G401 (cell line): ENCODE measurements at regions not wholly inside any gene's neighbourhood (a gene's known extent, or its start where the extent isn't known, plus 50 kb on each side); places are given as distances from the start of the nearest gene placed in this dataset.
"Not testable (repeated sequence)": the region's sequence is repeated elsewhere in the genome, so short reads cannot be mapped to it uniquely, and the experiment has no call there.

ENCODE experiments used
- DNase-seq: peaks from one replicate; pipeline ENCODE4 v3.0.0-alpha.2; 2015; ENCODE audit warnings: low spot score
- in situ Hi-C: cut with HindIII; loops from 2 replicates; pipeline ENCODE4 v1.10.0; 2016; ENCODE audit warnings: low sequenced_read_pairs, mixed read lengths

DNA sequence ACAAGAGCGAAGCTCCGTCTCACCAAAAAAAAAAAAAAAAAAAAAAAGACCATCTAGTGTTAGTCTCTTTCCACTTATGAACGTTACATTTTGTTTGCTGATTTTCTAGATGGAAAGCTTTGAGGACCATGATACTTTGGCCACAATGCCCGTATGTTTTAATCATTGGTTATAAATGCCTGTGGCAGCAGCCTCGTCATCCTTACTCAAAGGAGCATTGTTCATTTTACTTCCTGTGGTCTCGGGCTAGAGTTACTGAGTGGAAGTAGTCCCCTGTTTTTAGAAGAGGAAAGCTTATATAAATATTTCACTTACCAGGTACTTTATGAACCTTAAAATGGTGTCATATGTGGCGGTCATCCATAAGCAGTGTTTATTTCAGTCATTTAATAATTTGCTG lies 359.9 kb downstream of the AEBP2 start:
- DNase-seq, result no peak
- in situ Hi-C loops, result no loop called here

DNA sequence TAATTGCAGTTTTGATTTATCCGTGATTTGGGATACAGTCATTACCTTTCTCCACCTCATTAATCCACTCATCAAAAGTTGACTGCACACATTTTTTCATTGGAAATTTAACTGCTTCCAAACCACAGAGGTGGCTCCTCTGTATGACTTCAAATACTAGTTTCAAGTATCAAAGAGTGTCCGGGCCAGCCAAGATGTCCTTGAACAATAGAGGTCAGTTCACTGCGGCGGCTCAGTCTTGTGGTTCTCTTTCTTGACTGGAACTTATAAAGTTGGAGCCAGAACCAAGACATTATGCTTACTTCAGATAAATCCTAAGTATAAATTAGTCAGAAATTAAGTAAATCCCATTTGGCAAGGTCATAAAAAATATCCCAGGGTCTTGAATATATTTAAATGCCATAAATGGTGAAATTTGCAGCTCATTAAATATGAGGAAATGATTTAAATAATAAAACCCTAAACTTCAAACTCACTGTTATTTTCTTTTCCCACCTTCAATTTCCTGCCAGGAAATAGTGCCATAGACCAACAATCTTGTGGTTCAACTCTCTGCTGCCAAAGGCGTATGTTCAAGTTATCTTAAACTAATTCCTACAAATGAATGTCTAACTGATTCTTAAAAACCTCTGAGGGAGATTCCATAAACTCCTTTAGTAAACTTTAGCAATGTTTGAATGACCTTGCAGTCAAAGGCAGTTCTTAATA lies 360.8 kb downstream of the AEBP2 start:
- in situ Hi-C loops, result no loop called here
- no peak for DNase-seq

DNA sequence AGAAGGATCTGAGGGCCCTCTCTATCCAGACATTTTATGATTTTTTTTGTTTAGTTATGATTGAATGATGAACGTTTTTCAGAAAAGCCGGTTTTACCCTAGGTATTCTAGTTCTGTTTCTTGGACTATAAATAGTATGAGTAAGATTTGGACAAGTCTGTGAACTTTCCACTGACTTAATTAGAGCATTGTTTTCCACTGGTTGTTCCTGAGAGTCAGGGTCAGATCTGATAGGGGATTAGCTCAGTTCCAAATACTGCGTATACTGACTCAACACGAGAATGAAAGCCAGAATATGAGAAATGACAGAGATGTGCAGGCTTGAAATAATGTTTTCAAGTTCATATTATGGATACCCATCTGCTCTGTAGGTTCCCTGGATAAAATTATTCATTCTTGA lies 361.6 kb downstream of the AEBP2 start:
- in situ Hi-C loops, result no loop called here
- no peak for DNase-seq

DNA sequence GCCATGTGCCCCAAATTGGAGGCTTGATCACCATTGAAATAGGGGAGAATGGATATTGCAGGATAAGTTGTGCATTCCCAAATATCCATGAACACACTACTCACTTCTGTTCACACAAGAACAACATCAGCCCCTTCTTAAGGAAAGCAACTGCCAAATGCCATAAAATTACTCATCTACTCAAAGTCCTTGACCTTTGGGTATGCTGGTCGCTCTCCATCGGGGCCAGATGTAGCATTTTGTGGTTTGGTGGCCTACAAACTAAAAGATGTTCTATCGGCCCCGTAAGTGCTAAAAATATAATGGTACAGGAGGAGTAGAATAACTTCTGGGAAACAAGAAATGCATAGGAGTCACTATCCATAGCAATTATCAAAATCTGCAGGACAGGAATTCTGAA lies 362.6 kb downstream of the AEBP2 start:
- in situ Hi-C loops, result no loop called here
- DNase-seq, result no peak

DNA sequence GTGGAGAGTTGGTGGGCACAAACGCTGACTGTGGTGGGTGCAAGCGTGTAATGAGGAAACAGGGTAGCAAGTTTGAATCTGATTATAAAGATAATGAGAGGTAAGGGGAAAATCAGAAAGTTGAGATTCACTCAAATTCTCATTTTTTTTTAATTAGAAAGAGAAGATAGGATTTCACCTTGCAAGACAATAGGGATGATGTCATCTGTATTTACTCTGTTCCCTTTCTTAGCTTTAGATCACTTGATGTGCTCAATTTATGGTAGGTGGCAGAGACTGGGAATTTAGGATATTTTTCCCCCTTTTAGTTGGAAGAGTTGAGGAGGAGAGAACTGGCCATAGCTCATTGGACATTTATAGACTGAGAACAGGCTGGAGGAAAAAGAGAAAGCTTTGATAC lies 363.6 kb downstream of the AEBP2 start:
- DNase-seq, result no peak
- in situ Hi-C loops, result no loop called here

DNA sequence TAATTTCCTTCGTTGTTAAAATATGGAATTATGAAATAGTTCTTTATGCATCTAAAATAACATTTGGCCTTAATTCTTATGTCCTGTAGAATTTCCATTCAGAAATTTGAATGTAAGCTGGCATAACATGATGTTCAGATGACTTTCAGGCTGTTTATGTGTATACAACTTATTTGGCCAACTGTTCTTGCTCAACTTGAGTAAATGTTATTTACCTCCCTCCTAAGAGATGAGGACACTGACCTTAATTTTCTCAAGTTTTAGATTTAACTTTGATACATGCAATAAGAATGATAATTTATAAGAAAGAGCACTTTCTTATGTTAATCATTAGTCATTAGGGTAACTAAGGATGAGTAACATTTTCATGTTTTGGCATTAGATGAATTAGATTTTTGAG lies 365.4 kb downstream of the AEBP2 start:
- in situ Hi-C loops, result no loop called here
- DNase-seq, result no peak

DNA sequence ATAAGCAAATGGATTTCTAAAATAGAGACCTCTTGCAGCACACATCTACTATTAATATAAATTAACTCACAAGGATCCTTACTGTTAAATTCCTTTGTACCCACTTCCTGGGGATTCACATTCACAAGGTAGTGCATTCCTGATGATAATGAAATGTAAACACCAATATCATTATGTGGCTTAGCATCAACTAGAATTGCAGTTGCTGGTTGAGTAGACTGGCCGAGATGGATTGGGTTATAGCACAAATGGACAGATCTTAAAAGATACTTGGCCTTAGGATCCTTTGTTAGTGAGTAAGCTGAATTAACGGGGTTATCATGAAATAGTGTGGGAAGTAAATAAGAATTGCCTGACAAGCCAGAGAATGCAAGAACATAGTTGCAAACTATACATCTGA lies 369.1 kb downstream of the AEBP2 start:
- no peak for DNase-seq
- in situ Hi-C loops, result no loop called here

DNA sequence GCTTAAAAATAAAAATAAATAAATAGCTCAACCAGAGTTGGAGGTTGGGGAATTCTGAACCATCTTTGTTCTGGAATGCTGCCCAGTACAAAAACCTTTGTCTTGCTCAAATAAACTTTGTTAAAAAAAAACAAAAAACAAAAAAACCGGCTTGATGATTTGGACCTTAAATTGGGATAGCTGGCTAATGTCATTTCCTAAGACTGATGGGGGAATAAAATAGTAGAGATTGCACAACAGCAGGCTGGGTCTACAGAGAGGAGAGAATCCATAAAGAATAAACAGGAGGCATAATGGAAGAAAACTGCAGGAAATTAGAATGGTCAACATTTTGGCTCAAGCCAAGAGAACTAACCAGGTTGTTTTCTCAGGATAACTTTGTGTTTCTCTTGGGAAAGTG lies 370.9 kb downstream of the AEBP2 start:
- DNase-seq, result no peak

DNA sequence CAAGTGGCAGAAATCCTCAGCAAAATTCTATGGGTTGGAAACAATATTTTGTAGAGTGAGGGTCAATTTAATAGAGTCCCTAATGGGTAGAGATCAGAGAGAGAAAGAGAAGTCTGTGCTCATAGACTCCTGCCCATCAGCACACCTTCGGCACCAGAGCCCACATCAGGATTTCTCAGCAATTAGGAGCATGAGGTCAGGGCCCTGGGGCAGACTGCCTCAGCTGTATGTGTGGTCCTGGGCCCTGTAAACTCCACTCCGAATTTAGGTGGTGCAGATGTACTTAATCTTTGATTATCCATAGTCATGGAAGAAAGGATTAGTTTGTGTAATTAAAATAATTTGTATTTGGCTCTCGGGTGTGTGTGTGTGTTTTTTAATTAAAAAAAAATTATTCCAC lies 372.6 kb downstream of the AEBP2 start:
- no peak for DNase-seq
- in situ Hi-C loops, result no loop called here

More for the DNA sequence above, 370.9 kb downstream of the AEBP2 start:
- in situ Hi-C loops, result no loop called here

DNA sequence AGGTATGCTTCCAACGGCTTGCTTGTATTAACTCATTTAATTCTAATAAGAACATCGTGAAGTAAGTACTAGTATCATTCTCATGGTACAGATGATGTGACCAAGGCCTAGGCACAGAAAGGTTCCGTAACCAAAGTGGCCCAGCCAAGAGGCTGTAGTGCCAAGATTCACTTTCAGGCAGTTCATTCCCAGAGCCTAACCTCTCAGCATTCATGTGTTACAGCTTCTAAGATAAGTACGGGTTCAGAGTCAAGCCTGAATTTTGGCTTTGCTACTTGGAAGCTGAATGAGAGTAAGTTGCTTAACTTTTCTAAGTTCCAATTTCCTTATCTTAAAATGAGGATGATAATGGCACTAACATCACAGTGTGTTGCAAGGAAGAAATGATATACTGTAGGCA lies 379.9 kb downstream of the AEBP2 start:
- DNase-seq, result no peak
- in situ Hi-C loops, result no loop called here

DNA sequence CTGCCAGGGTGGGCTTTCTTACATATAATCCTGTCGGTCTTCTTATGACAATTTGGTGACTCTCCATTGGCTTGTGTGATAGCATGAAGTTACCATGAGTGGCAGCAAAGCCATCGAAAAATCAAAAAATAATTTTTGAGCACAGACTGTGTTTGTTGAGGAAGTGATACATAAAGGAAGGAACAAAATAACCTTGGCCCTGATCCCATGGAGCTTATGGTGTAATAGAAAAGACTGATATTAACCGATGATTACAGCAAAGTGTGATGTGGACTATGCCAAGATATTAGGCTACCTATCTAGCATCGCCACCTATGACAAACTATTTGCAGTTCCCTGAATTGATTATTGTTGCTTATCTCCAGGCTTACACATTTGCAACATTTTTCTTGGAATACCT lies 383.2 kb downstream of the AEBP2 start:
- DNase-seq, result no peak
- in situ Hi-C loops, result no loop called here

DNA sequence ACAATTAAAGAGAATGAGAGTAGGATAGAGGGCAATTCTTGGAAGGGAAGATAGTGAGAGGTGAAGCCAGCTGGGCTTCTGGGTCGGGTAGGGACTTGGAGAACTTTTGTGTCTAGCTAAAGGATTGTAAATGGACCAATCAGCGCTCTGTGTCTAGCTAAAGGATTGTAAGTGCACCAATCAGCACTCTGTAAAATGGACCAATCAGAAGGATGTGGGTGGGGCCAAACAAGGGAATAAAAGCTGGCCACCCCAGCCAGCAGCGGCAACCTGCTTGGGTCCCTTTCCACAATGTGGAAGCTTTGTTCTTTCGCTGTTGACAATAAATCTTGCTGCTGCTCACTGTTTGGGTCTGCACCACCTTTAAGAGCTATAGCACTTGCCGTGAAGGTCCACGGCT lies 384.0 kb downstream of the AEBP2 start:
- DNase-seq, in situ Hi-C loops: not testable (repeated sequence)

DNA sequence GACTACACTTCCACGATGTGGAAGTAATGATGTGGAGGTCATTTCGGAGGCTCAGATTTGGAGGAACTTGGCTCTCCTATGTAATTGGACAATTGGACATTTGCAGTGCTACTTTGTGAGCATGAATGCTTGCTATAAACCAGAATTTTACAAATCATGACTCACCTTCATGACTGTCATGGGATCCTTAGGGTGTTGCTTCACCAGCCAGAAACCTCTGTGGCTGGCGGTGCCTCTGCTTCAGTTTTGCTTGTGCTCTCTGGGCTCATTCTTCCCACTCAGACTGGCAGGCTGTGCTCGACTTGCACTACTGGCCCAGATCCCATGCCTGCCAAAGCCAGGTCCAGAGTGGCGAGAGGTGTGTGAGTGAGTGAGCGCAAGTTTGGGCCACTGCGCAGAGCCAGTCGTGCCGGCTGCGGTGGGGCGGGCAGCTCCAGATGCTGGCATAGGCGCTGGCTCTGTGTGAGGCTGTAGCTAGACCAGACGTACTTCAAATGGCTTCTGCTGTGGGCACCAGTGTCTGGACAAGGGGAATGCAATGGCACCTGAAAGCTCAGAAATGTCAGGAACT lies 387.8 kb downstream of the AEBP2 start:
- in situ Hi-C loops, result no loop called here
- no peak for DNase-seq

DNA sequence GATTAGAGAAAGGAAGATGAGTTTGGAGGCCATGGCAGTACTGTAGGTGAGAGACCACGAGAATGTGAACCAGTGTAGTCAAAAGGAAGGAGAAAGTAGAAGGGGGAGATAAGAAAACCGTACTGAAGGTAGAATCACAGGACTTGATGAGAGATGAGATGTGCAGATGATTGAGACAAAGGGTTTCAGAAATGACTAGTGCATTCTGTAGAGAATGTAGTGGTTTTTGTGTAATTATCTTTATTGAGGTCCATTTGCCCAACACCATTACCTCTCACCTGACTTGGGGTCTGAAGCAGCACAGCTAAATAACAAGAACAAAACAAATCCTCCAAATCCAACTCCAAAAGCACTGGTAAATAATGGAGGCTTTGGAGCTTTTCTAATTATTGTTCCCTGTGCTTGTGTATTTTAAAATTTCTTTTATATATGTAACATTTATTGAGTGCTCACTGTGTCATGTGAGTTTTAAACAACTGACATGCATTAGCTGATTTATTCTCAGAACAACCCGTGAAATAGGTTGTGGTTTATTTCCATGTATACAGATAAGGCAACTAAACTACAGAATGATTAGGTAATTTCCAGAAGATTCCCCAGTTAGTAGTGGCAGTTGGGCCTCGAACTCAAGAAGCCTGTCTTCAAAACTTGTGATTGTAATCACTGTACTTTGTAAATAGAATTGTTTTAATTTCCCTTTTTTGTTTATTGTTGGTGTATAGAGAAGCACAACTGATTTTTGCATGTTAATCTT lies 390.0 kb downstream of the AEBP2 start:
- no peak for DNase-seq
- in situ Hi-C loops, result no loop called here

DNA sequence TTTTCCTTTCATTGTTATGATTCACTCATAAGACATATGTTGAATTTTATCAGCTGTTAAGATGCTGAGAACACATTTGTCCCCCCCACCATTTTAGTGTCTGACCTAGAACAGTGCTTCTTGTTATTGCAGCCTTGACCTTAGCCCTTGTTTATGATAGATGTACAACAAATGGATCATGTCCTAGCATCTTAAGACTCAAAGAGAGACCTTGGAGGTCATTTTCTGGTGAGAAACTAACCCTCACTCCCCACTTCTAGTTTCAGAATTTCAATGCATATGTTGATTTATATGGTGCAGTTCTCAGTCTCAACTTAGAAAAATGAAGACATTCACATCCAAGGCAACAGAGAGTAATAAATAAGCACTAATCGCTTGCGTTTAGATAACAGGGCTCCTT lies 391.2 kb downstream of the AEBP2 start:
- in situ Hi-C loops, result no loop called here
- no peak for DNase-seq

DNA sequence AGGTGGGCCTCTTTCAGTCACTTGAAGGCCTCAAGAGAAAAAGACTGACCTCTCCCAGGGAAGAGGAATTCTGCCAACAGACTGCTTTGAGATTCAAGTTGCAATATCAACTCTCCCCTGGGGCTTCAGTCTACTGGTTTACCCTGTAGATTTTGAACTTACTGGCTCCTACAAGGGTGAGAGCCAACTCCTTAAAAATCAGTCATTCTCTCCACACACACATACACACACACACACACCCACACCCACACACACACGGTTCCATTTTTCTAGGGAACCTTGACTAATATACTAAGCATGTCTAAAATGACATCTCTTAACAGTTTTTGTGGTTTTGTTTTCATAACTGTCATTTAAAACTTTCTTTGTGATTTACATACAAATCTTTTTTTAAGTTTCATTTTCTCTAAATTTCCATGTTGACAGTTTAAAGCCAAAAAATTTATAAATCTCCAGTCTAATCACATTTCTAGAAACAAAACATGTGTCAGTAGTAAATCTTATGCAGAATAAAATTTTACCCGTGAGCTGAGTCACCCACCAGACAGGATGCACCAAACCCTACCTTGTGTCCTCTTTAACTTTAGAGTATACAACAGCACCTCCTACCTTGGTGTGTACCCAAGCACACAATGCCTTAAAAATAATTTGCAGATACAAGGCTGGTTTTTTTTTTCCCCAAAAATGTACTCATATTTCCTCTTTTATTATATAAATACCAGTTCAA lies 394.6 kb downstream of the AEBP2 start:
- DNase-seq, result no peak
- in situ Hi-C loops, result no loop called here

DNA sequence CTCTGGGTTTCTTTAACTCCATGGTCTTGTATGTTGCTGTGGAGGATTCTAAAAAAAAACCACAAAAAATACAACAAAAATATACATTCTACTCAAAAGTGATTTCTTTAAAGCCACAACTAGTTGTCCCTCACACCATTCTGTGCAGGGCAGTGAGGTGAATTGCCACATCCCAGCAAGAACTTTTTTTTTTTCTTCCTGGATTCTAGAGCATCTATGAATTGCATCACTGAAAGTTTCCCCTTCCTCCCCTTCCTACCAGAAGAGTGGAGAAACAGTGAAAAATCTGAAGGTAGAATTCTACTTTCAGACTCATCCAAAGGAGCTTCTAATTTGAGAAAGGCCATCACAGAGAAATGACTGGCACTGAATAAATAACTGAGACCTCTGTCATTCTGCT lies 395.3 kb downstream of the AEBP2 start:
- in situ Hi-C loops, result no loop called here
- no peak for DNase-seq

DNA sequence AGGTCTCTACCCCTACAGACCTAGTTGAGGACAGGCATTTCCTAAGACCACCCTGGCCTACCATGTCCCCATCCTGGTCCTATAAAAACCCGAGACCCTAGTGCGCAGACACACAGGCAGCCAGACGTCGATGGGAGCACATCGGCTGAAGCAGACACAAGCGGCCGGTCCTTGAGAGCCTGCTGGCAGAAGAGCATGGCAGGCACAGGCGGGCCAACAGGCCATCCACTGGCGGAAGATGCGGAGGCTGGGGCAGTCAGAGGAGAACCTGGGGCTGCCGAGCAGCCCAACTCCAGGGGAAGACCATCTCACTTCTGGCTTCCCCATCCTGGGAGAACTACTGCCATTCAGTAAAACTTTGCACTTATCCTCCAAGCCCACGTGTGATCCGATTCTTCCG lies 396.8 kb downstream of the AEBP2 start:
- DNase-seq, result no peak
- in situ Hi-C loops, result no loop called here

DNA sequence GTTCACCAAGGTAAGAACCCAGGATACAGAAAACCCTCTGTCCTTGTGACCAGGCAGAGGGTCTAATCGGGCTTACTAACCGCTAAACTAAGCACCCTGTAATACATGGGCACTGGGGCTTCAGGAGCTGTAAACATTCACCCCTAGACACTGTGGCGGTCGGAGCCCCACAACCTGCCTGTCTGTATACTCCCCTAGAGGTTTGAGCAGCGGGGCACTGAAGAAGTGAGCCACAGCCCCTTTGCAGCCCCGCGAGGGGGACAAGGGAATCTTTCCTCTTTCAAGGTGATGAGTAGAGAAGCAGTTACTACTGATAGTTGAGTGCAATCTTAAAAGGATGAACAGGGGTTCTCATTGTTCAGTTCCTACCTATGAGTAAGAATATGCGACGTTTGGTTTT lies 397.2 kb downstream of the AEBP2 start:
- in situ Hi-C loops, result no loop called here

DNA sequence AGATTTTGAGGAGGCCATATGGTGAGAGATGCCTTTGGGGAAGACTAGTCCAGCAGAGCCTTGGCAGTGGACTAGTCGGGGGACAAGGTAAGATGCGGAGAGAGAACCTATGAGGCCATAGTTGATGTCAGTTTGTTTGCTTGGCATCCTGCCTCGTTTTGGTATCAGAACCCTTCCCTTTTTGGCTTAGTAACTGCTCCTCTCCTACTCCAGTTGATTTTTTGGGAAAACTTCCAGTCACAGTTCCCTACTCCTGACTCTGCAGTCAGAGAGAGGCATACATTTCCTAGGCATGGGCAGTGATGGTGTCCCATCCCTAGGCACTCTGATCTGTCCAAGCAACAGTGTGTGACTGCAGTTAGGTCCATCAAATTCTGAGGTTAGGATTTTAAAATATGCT lies 398.3 kb downstream of the AEBP2 start:
- in situ Hi-C loops, result no loop called here

More for the DNA sequence above, 397.2 kb downstream of the AEBP2 start:
- DNase-seq, result no peak

More for the DNA sequence above, 398.3 kb downstream of the AEBP2 start:
- DNase-seq, result no peak
